HepG2 (cell line): ENCODE measurements at regions not wholly inside any gene's neighbourhood (a gene's known extent, or its start where the extent isn't known, plus 50 kb on each side); places are given as distances from the start of the nearest gene placed in this dataset.

Experiments used
- ETS1 ChIP-seq: sonication (generic); formaldehyde crosslinking; IDR thresholded peaks from 2 replicates; pipeline ENCODE4 v1.4.0; 2020; ENCODE audit warnings: missing genetic modification reagents
- GRHL1 ChIP-seq: sonication (generic); formaldehyde crosslinking; conservative IDR thresholded peaks from 2 replicates; pipeline ENCODE4 v1.8.0; 2022; ENCODE audit warnings: missing genetic modification reagents
- HBP1 ChIP-seq: IDR thresholded peaks from 2 replicates; pipeline ENCODE4 v1.6.1; 2016; ENCODE audit warnings: low read depth, control low read depth
- MEIS1 ChIP-seq: sonication (generic); formaldehyde crosslinking; IDR thresholded peaks from 2 replicates; pipeline ENCODE4 v1.9.0; 2021; ENCODE audit warnings: mild to moderate bottlenecking, missing genetic modification reagents, moderate library complexity, borderline replicate concordance
- PLSCR1 ChIP-seq: sonication (generic); formaldehyde crosslinking; IDR thresholded peaks from 2 replicates; pipeline ENCODE4 v1.5.0; 2020; ENCODE audit warnings: missing genetic modification reagents, mild to moderate bottlenecking, borderline replicate concordance
- ZBTB4 ChIP-seq: sonication (generic); formaldehyde crosslinking; IDR thresholded peaks from 2 replicates; pipeline ENCODE4 v1.4.0; 2020; ENCODE audit warnings: missing genetic modification reagents, mild to moderate bottlenecking, borderline replicate concordance
- ZBTB7A ChIP-seq: sonication (generic); formaldehyde crosslinking; IDR thresholded peaks from 2 replicates; pipeline ENCODE4 v1.8.0; 2022; ENCODE audit warnings: mild to moderate bottlenecking, missing genetic modification reagents
- ZBTB7B ChIP-seq: sonication (generic); formaldehyde crosslinking; IDR thresholded peaks from 2 replicates; pipeline ENCODE4 v1.4.0; 2020; ENCODE audit warnings: missing genetic modification reagents
- ZMYM3 ChIP-seq: sonication (generic); formaldehyde crosslinking; IDR thresholded peaks from 2 replicates; pipeline ENCODE4 v1.5.1; 2020; ENCODE audit warnings: mild to moderate bottlenecking, missing genetic modification reagents
- ZNF317 ChIP-seq: sonication (generic); formaldehyde crosslinking; IDR thresholded peaks from 2 replicates; pipeline ENCODE4 v1.5.0; 2020; ENCODE audit warnings: mild to moderate bottlenecking, missing genetic modification reagents
- ZNF724P ChIP-seq: sonication (generic); formaldehyde crosslinking; IDR thresholded peaks from 2 replicates; pipeline ENCODE4 v1.8.0; 2022; ENCODE audit warnings: missing genetic modification reagents, borderline replicate concordance
- TF ChIP-seq, protein P1 (sequence below): sonication (generic); formaldehyde crosslinking; IDR thresholded peaks from 2 replicates; pipeline ENCODE4 v1.5.1; 2020; ENCODE audit warnings: mild to moderate bottlenecking, missing genetic modification reagents

GRCh38 chr20:47429409-47429808 lies 72.3 kb upstream of the NCOA3 start (continued):
- TF ChIP-seq, protein P1, sequence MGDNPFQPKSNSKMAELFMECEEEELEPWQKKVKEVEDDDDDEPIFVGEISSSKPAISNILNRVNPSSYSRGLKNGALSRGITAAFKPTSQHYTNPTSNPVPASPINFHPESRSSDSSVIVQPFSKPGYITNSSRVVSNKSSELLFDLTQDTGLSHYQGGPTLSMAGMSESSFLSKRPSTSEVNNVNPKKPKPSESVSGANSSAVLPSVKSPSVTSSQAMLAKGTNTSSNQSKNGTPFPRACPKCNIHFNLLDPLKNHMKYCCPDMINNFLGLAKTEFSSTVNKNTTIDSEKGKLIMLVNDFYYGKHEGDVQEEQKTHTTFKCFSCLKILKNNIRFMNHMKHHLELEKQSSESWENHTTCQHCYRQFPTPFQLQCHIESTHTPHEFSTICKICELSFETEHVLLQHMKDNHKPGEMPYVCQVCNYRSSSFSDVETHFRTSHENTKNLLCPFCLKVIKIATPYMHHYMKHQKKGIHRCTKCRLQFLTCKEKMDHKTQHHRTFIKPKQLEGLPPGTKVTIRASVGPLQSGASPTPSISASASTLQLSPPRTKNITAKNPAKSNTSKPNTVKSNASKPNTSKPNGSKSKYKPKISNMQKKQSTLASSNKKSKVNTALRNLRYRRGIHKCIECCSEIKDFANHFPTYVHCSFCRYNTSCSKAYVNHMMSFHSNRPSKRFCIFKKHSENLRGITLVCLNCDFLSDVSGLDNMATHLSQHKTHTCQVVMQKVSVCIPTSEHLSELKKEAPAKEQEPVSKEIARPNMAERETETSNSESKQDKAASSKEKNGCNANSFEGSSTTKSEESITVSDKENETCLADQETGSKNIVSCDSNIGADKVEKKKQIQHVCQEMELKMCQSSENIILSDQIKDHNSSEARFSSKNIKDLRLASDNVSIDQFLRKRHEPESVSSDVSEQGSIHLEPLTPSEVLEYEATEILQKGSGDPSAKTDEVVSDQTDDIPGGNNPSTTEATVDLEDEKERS (CRISPR knock-in tag) = no peak
- TF ChIP-seq GRHL1 (CRISPR knock-in tag) (no peak), ZBTB4 (CRISPR knock-in tag) (0 out of 2 replicates have a peak, but pooled peaks have one; percentile 11), ZMYM3 (no peak), ZNF317 (no peak), ZBTB7B (no peak), ZBTB7A (CRISPR knock-in tag) (no peak), MEIS1 (CRISPR knock-in tag) (no peak), ETS1 (CRISPR knock-in tag) (no peak), HBP1 (no peak), PLSCR1 (CRISPR knock-in tag) (no peak), ZNF724P (CRISPR knock-in tag) (no peak)
